ENCODE measurements at regions not wholly inside any gene's neighbourhood (a gene's known extent, or its start where the extent isn't known, plus 50 kb on each side); places are given as distances from the start of the nearest gene placed in this dataset.
"Not testable (repeated sequence)": the region's sequence is repeated elsewhere in the genome, so short reads cannot be mapped to it uniquely, and the experiment has no call there.

DNA sequence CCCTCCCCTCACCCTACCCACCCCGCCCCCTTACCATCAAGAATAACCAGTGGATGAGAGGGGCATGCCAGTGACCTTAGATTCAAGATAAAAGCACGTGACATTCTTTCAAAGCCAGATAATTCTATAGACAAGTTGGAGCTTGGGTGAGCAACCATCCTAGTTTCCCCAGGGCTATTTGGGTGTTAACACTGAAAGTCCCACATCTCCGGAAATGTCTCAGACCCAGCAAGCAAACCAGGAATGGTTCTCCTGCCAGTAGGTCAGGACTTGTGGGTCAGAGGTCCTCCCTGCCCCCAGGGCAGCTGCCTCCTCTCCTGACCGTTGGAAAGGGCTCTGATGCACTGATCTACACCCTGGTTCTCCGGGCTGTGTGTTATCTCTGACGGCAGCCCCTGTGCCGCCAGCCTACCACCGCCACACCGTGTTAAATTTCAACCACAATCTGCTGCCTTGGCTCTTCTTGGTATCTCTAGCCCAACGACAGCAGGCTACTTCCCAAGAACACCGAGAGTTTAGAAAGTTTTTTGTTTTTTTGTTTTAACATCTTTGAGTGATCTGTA is 287.0 kb downstream of the BCL2L11 start:
- FAIRE-seq = not testable (repeated sequence)

DNA sequence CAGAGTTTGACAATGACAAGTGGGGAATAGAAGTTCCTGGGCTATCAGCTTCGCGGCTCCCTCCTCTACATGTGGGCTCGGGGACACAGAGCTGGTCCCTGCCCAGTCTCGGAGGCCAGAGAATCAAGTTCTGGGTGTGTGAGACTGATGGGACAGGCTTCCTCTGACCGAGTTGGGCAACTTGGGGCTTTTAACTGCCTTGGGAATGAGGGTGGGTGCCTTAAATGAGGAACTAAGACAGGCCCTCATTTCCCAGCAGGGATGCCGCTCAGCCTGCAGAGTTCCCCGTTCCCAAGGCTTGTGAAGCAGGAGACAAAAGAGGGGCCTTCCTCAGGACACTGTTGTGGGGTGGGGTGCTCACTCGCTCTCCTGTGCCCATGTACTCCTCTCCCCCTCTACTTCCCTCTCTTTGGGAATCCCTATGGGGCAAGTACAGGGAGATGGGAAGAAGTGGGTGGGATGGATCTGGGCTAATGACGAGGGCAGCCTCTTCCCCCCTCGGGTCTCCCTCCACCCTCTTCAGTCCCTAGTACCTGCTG is 290.2 kb downstream of the BCL2L11 start:
- not testable (repeated sequence) for FAIRE-seq

DNA sequence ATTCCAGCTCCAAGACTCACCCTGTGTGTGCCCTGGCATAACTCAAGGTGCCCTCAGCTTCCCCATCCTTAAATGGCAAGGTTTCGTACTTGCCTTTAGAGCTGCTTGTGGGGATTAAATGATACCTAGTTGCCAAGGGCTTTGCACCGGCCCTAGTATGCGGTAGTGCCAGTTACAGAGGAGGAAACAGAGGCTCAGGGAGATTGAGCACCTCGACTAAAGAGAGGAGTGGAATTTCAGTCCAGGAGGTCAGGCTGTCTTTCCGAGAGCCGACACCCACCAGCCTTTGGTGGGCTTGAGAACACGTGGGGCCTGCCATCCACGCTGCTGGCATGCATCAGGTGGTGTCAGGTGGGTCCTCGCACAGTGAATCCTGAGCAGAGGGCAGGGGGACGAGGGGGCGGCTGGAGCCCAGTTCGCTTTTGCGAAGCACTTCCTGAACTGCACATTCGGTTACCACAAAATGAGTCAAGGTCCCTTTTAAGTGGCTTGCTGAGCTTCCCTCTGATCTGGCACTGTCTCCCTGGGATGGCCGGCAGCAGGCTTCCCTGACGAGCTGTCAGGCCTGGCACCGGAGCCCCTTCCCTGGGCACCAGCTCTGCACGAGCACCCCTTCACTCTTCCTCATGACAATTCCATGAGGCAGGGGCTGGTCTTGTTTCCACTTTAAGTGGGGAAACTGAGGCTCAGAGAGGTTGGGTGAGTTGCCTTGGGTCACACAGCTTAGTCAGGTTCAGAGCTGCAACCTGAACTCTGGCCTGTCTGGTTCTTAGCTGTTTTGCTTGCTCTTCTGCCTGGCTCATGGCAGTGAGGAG is 291.4 kb downstream of the BCL2L11 start:
- FAIRE-seq = not testable (repeated sequence)

DNA sequence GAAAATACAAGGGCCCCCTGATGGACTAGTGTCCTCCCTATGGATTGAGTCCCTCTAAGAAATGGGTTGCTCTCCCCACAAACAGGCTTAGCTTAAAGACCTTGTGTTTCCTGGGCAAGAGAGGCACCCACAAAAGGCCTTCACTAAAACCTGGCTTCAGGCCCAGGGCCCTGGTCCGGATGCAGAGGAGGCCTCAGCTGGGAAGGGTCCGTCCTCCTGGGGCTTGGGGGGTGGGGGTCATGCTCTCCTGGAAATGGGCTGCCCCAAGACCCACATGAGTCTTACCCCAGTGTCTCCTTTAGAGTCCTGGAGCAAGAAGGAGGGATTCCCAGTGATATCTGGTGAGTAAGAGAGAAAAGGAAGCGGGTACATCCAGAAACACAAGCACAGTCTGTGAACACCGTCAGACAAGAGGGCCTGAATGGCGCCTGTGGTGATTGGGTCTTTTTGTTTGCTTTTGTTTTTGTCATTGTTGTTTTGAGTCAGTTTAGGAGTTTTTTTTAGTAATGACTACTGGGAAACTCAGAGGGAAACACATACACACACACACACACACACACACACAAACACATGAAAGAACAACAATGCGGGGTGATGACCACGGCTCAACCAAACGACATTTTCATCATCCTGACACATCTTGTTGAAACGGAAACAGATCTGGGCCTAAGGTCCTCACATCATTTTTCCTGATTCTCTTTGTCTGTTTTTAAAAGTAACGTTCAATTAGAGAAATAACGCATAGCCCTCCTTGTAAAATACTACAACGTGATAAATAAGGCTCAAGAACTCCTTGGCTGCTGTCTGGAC is 292.3 kb downstream of the BCL2L11 start:
- not testable (repeated sequence) for FAIRE-seq

DNA sequence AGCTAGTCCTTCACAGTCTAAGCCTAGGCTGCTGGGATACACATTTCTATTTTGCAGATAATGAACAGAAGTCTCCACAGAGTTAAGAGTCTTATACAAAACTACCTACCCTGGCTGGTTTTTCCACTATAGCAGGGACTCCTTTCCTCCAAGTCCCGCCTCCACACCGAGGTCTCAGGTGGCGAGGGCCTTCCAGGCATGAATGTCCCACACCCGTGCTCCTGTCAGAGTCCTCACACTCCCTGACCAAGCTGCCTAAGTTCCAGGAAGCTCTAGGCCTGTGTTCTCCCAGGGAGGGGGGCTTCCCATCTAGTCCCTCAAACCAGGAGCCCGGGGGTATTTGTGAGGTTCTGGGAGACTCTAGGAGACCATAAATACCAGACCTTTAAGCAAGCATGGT is 293.2 kb downstream of the BCL2L11 start:
- FAIRE-seq = not testable (repeated sequence)

DNA sequence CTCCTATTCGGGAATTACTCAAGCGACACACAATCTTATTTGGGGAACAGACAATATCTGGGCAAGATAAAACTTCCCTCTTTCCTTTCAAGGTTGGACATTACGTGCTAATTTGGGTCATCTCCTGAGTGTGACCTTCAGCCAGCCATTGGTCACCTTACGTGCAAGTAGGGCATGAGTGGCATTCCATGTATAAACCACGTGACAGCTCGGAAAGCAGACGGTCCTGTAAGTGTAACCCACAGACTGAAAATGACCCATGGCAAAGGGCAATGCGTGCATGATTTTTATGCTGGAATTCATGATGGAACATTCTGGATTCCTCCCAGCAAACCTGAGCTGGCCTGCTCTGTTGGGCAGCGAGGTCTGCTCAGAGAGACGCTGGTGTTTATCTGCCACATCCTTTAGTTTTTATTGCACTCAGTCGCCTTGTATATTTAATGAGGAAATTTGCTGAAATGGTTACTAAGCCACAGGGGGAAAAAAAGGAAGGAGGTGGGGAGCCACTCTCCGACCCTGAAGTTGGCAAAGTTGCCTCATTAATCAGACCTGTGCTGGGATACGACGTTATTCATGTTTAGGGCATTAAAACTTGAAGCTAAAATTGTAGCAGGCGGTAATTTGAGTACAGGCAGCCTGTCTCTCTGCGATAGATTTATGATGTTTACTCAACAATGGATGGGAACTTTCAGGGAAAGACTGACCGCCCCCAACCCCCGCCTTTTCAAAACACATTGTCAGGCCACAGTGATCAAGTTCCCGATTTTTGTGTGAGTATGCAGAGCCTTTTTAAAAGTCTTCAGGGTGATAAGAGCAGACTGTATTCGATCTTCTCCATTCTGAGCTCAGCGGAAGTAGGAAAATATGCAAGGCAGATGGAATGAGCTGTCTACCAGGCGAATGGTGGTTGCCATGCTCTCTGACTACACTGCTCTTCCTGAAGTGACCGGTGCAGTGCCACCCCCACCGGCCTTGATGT is 295.3 kb downstream of the BCL2L11 start:
- FAIRE-seq = not testable (repeated sequence)

DNA sequence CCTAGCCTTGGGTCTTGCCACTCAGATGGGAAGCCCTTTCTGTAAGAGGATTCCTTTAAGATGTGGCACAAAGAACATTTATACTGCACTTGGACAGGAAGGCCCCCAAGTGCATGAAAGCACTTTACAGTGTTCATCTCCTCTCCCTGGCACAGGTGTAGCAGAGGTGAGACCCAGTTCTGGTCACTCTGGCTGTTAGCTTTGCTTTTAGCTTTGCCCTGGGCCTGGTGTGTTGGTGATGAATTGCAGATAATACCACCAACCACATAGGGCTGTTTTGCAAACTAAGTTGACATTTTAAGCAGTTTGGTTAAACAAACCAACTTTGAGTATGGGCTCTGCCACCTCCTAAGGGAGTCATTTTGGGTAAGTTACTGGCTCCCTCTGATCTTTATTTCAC is 296.3 kb downstream of the BCL2L11 start:
- FAIRE-seq = not testable (repeated sequence)

DNA sequence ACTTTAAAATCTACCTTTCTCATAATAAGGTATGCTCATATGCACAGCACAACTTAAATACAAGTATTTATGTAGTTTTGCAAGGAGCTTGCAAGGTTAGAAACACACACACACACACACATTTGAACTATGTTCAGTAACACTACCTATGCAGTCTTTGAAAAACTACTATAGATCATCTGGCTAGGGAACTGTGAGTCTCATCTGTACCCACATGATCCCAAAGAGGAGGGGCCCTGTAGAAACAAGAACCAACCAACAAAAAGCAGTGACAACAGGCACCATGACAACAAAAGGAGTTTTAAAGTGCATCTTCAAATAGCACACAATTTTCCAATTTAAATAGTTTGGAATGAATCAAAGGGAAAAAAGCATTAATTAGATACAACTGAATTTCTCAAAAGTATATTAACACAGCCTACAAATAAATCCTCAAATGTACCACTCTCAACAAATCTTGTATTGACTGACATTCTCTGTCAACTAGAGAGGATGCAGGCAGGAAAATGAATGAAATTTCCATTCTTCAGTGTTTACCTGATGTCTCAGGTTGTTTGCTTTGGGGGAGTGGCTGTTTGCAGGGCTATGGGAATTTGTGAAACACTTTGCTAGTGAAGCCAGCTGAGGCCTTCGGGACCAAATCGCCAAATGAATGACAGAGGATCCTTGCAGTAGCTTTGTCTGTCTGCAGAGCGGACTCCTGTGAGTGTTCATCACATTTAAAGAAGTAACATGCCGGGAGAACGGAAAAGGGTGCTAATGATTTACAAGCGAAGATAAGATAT is 297.6 kb downstream of the BCL2L11 start:
- FAIRE-seq = not testable (repeated sequence)

DNA sequence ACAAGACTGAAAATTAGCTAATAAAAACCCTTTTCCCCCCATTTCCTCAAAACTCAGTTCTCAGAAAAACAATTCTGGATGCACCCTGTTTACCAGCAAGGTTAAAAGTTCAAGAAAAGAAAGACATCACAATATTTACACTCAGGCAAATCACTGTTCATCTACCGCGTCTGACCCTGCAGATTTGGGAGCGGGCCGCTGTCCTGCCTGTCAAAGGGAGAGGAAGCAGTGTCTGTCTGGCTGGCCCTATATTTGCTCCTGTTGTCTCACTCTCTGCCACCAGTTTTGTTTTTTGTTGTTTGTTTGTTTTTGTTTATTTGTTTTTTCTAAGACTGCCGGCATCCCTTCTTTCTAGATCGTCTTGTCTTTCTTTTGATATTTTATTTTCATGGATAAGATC is 299.4 kb downstream of the BCL2L11 start:
- not testable (repeated sequence) for FAIRE-seq

DNA sequence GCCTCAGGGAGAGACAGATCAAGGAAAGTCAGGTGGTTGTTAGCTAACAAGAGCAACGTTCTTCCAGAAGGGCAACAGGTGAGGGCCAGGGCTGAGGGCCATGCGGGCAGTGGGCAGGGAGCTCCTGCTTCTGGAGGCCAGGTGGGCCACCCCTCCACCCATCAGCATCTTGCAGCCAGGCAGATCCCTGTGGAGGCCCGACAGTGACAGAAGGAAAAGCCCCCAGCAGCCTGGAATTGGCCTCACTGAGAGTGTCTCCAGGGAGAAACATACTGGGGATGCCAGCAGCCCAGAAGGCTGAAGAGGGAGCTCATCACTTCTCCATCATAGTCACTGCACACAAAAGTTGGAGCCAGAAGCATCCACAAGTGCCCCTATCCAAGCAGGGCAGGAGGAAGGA is 300.1 kb downstream of the BCL2L11 start:
- not testable (repeated sequence) for FAIRE-seq

DNA sequence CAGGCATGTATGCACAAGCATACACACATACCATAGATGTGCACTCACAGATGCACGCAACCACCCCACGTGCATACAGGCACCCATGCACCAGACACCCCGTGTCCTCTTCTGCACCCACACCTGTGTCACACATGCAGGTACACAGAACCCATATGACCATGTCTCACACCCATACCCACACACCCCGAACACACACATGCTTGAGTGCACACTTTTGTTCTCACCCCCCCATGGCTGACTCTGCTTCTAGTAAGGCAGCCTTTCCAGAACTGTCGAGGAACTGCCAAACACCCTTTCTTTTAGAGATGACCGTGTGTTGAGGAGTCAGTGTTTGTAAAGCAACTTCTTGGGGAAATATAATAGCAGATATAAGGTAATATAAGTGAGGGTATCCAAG is 301.2 kb downstream of the BCL2L11 start:
- FAIRE-seq = not testable (repeated sequence)

DNA sequence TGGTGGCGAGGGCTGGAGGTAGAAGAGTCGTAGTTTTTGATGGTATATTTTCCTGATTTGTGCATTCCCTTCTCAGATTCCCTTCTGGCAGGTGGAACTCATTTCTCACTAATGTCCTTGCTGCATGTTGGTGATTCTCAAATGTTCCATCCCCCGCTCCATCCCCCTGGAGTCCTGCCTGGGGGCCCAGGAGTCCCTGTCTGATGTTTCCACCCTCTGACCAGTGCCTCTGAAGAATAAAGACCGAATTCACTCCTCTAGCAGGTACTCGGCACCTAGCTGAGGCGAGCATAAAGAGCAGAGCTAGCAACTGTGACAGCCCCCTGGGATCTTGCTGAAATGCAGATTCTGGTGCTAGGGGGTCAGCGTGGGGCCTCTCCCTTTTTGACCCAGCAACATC is 301.8 kb downstream of the BCL2L11 start:
- FAIRE-seq = not testable (repeated sequence)

DNA sequence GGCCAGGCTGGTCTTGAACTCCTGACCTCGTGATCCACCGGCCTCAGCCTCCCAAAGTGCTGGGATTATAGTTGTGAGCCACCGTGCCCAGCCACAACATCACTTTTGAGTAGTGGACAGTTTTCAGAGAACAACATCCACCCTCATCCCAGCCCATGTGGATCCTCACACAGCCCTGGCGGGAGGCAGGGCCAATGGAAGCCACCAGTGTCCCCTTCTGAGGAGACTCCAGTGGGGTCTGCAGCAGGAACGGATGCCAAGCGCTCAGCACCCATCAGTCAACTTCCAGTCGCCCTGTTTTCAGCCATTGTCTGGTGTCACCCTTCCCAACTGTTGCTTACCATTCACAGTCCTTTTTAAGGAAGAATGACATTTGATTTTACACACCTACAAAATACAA is 302.5 kb downstream of the BCL2L11 start:
- not testable (repeated sequence) for FAIRE-seq

DNA sequence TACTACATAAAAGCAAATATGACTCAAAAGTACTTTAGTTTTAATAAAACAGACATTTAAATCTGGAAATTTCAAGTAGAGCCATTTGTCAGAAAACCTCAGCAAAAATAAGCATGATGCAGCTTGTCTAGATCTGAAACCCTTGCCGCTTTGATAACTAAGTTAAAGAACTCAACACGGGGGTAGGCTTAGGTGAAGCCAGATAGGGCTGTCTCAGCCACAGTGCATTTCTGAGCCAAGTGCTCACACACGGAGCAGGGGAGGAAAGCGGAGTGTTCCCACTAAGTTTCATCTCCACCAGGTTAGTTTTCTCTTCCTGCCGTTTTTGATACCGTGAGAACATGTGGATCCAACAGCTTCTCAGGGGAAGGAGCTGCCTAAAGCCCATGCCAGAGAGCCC is 303.5 kb downstream of the BCL2L11 start:
- FAIRE-seq = not testable (repeated sequence)

DNA sequence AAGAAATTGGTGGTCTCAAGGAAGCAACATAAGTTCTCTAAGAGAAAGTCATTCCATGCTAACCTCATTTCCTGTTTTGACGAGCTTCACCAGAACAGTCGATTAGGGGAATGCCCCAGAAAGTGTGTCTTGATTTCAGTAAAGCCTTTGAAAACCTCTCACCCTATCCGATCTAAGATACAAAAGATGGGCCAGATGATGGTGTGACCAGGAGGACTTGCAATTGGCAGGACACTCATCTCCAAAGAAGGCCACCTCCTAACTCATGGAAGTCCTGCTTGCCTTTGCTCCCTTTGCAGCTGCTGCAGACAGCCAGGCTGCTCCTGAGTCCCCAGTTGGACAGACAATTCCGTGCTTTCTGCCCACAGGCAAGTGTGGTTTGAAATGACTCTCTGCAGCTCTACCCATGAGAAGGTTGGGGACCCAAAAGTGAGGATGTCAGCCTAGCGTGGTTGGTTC is 304.2 kb downstream of the BCL2L11 start:
- not testable (repeated sequence) for FAIRE-seq

DNA sequence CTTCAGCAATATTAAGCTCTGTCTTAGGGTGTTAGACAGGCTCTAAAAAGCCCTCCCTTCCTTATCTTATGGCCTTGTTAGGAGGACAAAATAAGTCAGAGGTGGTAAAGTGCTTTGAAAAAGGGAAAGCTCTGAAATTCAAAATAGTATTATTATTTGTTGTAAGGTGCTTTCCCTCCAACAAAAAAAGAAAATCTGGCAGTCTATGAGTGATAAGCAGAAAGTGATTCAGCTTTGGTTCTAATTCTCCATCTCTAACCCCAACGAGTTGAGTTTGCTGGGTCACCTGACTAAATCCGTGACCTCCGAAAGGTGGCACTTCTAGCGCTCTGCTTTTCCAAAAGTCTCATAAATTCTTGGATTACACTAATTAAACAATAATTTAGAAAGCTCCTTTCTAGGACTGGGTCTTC is 305.1 kb downstream of the BCL2L11 start:
- FAIRE-seq = not testable (repeated sequence)

DNA sequence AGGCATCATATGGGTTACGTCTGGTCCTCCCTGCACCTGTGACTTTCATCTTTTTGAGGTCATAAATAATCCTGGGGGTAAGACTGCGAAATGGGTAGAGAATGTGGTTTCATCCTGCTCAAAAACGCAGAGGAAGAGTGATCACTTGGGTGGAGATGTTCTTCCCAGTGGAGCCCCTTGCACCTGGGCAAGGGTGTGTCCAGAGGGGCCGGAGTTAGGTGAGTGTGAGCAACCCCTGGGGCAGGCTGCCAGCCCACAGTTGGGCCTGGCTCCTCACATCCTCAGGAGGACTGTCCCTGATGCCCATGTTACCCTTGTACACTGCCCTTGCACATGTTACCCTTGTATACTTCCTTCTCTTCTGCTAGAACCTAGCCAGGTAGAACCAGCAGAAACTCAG is 306.6 kb downstream of the BCL2L11 start:
- FAIRE-seq = not testable (repeated sequence)

DNA sequence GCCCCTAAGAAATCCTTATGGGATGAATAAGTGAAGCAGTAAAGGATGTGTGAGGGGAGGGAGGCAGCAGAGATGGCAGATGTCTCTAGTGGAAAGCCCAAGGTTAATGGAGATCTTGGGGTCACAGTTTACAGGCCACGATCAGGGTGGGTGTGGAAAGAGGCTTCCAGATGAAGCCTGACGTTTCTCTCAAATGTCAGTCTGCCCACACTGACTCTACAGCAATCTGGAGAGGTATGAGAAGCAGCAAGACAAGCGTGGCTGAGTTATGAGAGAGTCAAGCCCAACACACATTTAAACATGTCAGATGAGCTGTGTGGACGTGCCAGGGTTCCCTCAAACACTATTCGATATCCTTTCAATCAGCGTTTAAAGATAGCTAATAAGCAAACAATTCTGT is 308.2 kb downstream of the BCL2L11 start:
- FAIRE-seq = not testable (repeated sequence)

DNA sequence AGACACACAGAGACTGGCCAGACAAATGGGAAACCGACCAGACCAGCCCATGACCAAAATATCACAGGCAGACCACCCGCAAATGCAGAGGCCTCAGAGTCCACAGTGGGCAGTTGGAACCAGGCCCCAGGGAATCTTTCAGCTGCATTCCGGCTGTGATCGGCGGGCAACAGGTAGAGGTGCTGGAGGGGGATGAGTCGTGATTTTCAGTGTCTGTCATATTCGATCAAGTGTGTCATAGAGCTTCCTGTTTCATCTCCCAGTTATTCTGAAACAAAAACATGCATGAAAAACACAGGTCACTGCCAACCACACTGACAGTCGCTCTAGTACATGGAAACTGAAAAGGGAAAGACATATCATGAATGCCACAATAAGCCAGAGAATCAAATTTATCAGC is 308.6 kb downstream of the BCL2L11 start:
- not testable (repeated sequence) for FAIRE-seq

DNA sequence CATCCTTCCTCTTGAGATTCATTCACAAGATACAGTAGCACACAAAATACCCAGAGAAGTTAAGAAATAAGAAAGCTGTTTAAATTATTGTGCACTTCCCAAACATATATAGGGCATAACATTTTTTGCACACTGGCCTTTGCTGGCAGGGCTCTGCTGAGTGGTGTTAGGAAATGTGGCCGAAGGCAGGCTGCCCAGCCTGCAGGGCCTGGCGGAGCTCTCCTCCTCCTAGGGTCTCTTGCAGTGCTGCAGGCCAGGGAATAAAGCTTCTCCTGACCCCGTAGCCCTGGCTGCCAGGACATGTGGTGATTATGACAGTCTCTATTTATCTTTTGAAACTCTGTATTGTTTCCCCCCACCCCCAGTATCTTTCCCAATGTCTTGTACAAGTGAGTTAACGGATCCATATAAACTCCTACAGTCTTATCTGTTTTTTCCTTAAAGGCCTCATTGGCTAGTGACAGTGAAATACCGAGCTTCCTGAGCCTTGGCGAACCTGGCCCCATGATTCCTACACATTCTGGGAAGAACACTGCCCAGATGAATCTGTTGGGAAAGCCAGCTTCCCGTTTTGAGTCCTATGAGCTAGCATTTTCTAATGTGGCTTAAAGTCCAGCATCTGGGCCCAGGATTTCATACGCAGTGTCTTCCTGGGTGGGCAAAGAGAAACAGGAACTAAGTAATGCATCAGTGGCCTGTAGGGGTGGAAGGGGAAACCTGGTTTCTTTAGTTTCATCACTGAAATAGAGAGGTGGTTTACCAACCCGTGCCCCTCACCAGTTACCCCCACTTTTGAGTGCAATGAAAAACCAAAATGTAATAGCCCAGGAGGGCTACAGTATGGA is 310.3 kb downstream of the BCL2L11 start:
- FAIRE-seq = not testable (repeated sequence)
